ENCODE measurements at regions not wholly inside any gene's neighbourhood (a gene's known extent, or its start where the extent isn't known, plus 50 kb on each side); places are given as distances from the start of the nearest gene placed in this dataset.
"Not testable (repeated sequence)": the region's sequence is repeated elsewhere in the genome, so short reads cannot be mapped to it uniquely, and the experiment has no call there.

- DNase-seq (ENCODE audit: low read depth in 2 of 2): not testable (repeated sequence)
Measured at GRCh38 chr20:30295967-30296366, 961.5 kb upstream of the DEFB115 start.

GRCh38 chr20:30297878-30298595, 959.4 kb upstream of the DEFB115 start:
- DNase-seq (ENCODE audit: low read depth in 2 of 2): not testable (repeated sequence)

- not testable (repeated sequence) for DNase-seq (ENCODE audit: low read depth in 2 of 2)
Measured at GRCh38 chr20:30300220-30300642, 957.2 kb upstream of the DEFB115 start.

- not testable (repeated sequence) for DNase-seq (ENCODE audit: low read depth in 2 of 2)
Measured at GRCh38 chr20:30302786-30303185, 954.7 kb upstream of the DEFB115 start.

GRCh38 chr20:30309938-30310337, 947.5 kb upstream of the DEFB115 start:
- DNase-seq (ENCODE audit: low read depth in 2 of 2): not testable (repeated sequence)

- not testable (repeated sequence) for DNase-seq (ENCODE audit: low read depth in 2 of 2)
Measured at GRCh38 chr20:30310385-30310784, 947.1 kb upstream of the DEFB115 start.

GRCh38 chr20:30312220-30312619, 945.2 kb upstream of the DEFB115 start:
- DNase-seq (ENCODE audit: low read depth in 2 of 2): not testable (repeated sequence)

GRCh38 chr20:30313660-30314059, 943.8 kb upstream of the DEFB115 start:
- not testable (repeated sequence) for DNase-seq (ENCODE audit: low read depth in 2 of 2)

GRCh38 chr20:30316063-30316462, 941.4 kb upstream of the DEFB115 start:
- not testable (repeated sequence) for DNase-seq (ENCODE audit: low read depth in 2 of 2)

- not testable (repeated sequence) for DNase-seq (ENCODE audit: low read depth in 2 of 2)
Measured at GRCh38 chr20:30316532-30317299, 940.7 kb upstream of the DEFB115 start.

- DNase-seq (ENCODE audit: low read depth in 2 of 2): not testable (repeated sequence)
Measured at GRCh38 chr20:30333744-30334143, 923.7 kb upstream of the DEFB115 start.

- DNase-seq (ENCODE audit: low read depth in 2 of 2): not testable (repeated sequence)
Measured at GRCh38 chr20:30337556-30337955, 919.9 kb upstream of the DEFB115 start.

GRCh38 chr20:30348932-30349331, 908.5 kb upstream of the DEFB115 start:
- DNase-seq (ENCODE audit: low read depth in 2 of 2): not testable (repeated sequence)

- DNase-seq (ENCODE audit: low read depth in 2 of 2): not testable (repeated sequence)
Measured at GRCh38 chr20:30356854-30357467, 900.5 kb upstream of the DEFB115 start.

GRCh38 chr20:30361756-30362155, 895.7 kb upstream of the DEFB115 start:
- not testable (repeated sequence) for DNase-seq (ENCODE audit: low read depth in 2 of 2)

GRCh38 chr20:30376430-30376766, 881.1 kb upstream of the DEFB115 start:
- DNase-seq (ENCODE audit: low read depth in 2 of 2): peak in 1 of 2 donors; percentile 0

- peak; percentile 82 to 87 for DNase-seq (ENCODE audit: low read depth in 2 of 2)
Measured at GRCh38 chr20:30376767-30377658, 880.5 kb upstream of the DEFB115 start.

- not testable (repeated sequence) for DNase-seq (ENCODE audit: low read depth in 2 of 2)
Measured at GRCh38 chr20:30378317-30378716, 879.1 kb upstream of the DEFB115 start.

GRCh38 chr20:30378721-30379120, 878.7 kb upstream of the DEFB115 start:
- not testable (repeated sequence) for DNase-seq (ENCODE audit: low read depth in 2 of 2)

- DNase-seq (ENCODE audit: low read depth in 2 of 2): not testable (repeated sequence)
Measured at GRCh38 chr20:30384841-30385240, 872.6 kb upstream of the DEFB115 start.

- not testable (repeated sequence) for DNase-seq (ENCODE audit: low read depth in 2 of 2)
Measured at GRCh38 chr20:30386099-30386498, 871.4 kb upstream of the DEFB115 start.

Measured in stimulated activated CD4-positive, alpha-beta T cell treated with anti-CD3 and anti-CD28 coated beads, Interleukin-4, amount 100 ng/mL, for 48 hours (primary cell).